Mucosa of stomach (tissue), 1 donor: ENCODE measurements at regions not wholly inside any gene's neighbourhood (a gene's known extent, or its start where the extent isn't known, plus 50 kb on each side); places are given as distances from the start of the nearest gene placed in this dataset.
"Not testable (repeated sequence)": the region's sequence is repeated elsewhere in the genome, so short reads cannot be mapped to it uniquely, and the experiment has no call there.

Experiments used
- H3K27me3 ChIP-seq: one replicate; pipeline ENCODE4 v1.7.0; 2013; ENCODE audit warnings: mild to moderate bottlenecking, low read length; ENCODE audit not compliant: control insufficient read depth, insufficient read depth
- H3K36me3 ChIP-seq: one replicate; pipeline ENCODE4 v1.7.0; 2013; ENCODE audit warnings: low read length; ENCODE audit not compliant: control insufficient read depth, insufficient read depth
- H3K4me1 ChIP-seq: one replicate; pipeline ENCODE4 v1.7.0; 2013; ENCODE audit warnings: mild to moderate bottlenecking, low read length; ENCODE audit not compliant: control insufficient read depth, insufficient read depth
- H3K4me3 ChIP-seq: one replicate; pipeline ENCODE4 v1.7.0; 2013; ENCODE audit warnings: low read length
- H3K9ac ChIP-seq: one replicate; pipeline ENCODE4 v1.7.0; 2013; ENCODE audit warnings: mild to moderate bottlenecking, low read length, moderate library complexity
- H3K9me3 ChIP-seq: one replicate; pipeline ENCODE4 v1.7.0; 2013; ENCODE audit warnings: mild to moderate bottlenecking, low read length, moderate library complexity; ENCODE audit not compliant: control insufficient read depth
- donor health status: Pancreatic carcinoma.

DNA sequence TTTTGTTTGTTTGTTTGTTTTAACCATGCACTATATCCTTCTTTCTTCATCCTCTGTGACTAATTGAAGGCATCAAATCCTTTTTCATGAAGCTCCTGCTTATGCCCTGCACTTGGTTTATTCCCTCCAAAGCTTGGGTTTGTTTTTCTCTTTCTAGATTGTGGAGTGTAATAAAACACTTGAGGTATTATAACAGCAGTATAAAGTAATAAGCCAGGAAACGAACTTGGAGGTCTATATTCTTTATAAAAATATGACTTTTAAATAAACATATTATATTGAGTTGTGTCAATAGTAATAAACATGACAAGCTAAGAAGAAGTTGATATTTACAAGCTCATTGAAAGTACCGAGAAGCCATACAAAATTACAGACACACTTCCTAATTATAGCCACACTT, 659.4 kb downstream of the RFPL4B start:
- no peak overlapping the region for H3K4me3 ChIP-seq
- H3K9ac ChIP-seq, result no peak overlapping the region
- no peaks in the 10 kb centered on the region for H3K27me3 ChIP-seq
- no peaks in the 10 kb centered on the region for H3K4me1 ChIP-seq
- no peaks in the 10 kb centered on the region for H3K9me3 ChIP-seq
- H3K36me3 ChIP-seq, result no peaks in the 10 kb centered on the region

DNA sequence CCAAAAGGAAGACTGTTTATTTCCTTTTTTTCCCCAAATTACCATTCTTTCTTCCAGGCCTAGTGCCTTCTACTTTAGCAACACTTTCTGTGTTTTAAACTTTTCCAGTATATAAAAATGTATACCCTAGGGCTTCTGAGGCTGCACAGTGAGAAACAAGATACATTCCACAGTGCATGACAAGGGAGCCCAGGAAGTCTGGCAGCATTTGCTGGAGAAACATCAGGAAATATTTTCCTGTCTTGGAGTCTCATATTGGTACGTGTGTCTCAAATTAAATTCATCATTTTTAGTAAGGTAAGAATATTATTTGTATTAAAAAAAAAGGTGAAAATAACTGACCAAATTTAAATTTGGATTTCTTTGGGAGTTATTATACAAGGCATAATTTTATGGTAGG, 662.6 kb downstream of the RFPL4B start:
- H3K9ac ChIP-seq, result no peak overlapping the region
- no peaks in the 10 kb centered on the region for H3K27me3 ChIP-seq
- H3K4me1 ChIP-seq, result no peaks in the 10 kb centered on the region
- no peaks in the 10 kb centered on the region for H3K36me3 ChIP-seq
- H3K9me3 ChIP-seq, result no peaks in the 10 kb centered on the region
- no peak overlapping the region for H3K4me3 ChIP-seq

DNA sequence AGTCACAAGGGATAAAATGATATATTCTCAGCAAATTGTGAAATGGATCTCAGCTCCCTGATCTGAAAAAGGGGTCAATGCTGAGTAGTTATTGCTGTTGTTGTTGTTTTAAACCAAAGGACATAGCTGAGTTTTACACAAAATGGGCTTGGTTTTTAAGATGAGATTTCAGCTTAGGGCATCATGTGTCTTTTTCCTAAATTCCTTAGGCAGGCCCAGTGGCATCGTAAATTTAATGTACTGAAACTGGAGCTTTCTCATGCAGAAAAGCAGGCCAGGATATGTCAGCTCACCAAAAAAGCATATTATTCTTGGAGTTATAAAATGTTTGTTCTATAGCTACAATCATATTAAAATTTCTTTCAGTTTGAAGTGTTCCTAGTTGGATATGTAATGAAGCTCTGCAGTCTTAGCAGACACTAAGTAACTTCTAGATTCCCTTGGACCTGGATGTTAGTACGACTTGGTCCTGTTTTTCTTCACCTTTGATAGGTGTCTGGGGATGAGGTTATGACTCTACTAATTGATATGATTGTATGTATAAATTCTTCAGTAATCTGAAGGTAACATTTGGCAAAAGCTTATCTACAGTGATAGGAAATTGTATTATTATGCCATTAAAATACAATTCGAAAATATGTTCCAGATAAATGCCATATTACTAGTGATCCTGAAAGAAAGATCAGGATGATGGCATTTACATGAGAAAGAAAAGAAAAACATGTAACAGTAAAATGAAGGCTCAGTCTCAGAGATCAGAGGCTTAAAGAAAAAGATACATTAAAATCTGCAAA, 663.3 kb downstream of the RFPL4B start:
- H3K27me3 ChIP-seq, result no peaks in the 10 kb centered on the region
- no peak overlapping the region for H3K4me3 ChIP-seq
- no peaks in the 10 kb centered on the region for H3K36me3 ChIP-seq
- H3K9ac ChIP-seq, result no peak overlapping the region
- no peaks in the 10 kb centered on the region for H3K9me3 ChIP-seq
- H3K4me1 ChIP-seq, result no peaks in the 10 kb centered on the region

DNA sequence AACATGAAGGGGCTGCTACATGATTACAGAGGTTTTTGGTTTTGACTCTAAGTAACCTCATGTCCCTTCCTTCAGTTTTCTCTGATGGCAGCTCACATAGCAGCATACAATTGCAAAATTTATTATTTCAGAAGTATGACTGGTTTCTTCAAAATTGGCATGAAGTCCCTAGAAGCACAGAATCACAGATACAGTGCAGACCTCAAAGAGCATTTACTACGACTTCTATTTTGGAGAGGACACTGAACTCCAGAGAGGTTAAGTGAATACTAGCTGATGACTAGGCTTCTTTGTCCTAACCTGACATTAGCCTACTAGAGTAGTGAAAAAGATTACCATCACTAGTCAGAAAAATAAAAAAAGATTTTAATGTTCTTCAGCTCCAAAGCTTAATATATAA, 664.3 kb downstream of the RFPL4B start:
- no peaks in the 10 kb centered on the region for H3K27me3 ChIP-seq
- H3K9ac ChIP-seq, result no peak overlapping the region
- H3K4me3 ChIP-seq, result no peak overlapping the region
- H3K4me1 ChIP-seq, result no peaks in the 10 kb centered on the region
- no peaks in the 10 kb centered on the region for H3K9me3 ChIP-seq
- no peaks in the 10 kb centered on the region for H3K36me3 ChIP-seq

DNA sequence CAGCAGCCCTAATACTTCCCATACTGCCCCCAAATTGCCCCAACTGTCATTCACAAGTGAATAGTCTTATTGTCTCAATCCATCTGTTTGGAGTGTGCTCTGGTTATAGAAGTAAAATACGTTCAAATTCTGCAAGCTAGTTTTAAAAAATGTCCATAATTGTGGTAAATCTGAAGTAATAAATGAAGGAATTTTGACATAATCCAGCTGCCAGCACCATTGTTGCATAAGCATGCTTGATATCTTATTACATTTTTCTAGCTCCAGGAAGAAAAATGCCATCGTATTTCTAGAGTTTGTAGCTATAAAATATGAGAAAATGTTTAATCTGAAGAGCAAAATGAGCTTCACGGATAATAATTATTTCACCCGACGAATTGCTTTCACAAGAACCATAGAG, 664.7 kb downstream of the RFPL4B start:
- H3K4me1 ChIP-seq, result no peaks in the 10 kb centered on the region
- H3K9ac ChIP-seq, result no peak overlapping the region
- no peaks in the 10 kb centered on the region for H3K9me3 ChIP-seq
- no peaks in the 10 kb centered on the region for H3K36me3 ChIP-seq
- no peak overlapping the region for H3K4me3 ChIP-seq
- H3K27me3 ChIP-seq, result no peaks in the 10 kb centered on the region

DNA sequence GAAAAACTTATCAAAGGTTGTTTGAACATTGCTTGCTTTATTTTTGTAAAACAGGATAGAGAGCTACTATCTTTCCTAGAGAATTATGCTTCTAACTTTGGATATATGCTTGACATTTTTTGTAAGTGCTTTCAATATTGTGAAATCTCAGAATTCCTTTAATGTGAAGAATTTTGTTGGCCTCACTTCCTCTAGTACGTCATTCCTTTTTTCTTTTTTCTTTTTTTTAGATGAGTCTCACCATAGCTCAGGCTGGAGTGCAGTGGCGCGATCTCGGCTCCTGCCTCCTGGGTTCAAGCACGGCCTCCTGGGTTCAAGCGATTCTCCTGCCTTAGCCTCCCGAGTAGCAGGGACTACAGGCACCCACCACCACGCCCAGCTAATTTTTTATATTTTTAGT, 668.1 kb downstream of the RFPL4B start:
- H3K9ac ChIP-seq, result no peak overlapping the region
- no peaks in the 10 kb centered on the region for H3K9me3 ChIP-seq
- no peak overlapping the region for H3K4me3 ChIP-seq
- H3K36me3 ChIP-seq, result no peaks in the 10 kb centered on the region
- H3K27me3 ChIP-seq, result no peaks in the 10 kb centered on the region
- H3K4me1 ChIP-seq, result no peaks in the 10 kb centered on the region

DNA sequence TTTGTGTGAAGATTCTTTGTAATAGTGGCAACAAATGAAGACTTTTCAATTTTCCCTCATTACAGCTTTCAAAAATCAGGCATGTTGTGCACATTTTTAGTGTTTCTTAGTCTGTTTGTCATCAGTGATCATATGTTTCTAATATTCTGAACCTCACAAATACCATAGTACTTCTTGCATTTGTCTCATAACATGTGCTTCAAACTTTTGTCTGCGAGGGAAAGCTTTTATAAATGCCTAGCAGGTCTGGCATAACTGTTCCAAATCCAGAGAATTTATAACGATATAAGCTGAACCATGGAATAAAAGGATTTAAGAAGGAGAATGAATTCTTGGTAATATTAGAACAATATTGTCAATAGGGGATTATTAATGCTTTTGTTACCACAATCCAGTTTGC, 670.2 kb downstream of the RFPL4B start:
- no peaks in the 10 kb centered on the region for H3K36me3 ChIP-seq
- no peak overlapping the region for H3K4me3 ChIP-seq
- no peaks in the 10 kb centered on the region for H3K27me3 ChIP-seq
- H3K9me3 ChIP-seq, result no peaks in the 10 kb centered on the region
- no peaks in the 10 kb centered on the region for H3K4me1 ChIP-seq
- no peak overlapping the region for H3K9ac ChIP-seq

DNA sequence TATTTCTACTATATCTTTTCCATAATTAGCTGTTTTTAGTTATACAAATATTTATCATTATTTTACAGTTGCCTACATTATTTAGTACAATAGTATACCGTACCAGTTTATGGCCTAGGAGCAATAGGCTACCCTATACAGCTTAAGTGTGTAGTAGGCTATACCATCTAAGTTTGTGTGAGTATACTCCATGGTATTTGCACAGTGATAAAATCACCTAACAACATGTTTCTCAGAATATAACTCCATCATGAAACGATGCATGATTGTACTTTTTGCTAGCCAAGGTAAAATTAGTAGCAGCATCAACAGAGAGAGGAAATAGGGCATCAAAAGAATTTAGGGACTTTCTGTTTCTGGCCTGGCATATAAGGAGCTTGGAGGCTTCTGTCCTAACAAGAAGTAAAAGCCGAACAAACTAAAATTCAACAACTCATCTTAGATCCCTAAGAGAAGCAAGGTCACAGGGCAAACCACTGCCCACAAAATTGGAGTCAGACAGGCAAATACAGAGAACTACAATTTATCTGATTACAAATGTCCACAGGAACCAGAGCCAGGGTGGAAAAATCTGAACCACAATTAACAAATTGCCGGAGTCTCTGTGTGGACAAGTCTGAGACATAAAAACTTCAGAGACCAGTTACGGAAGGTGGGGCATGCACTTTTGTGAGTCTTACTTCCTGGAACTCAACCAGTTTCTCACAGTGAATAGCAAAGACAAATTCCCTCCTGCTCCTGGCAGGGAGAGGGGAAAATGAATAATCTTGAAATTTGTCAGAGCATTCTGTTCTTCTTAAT, 671.4 kb downstream of the RFPL4B start:
- Histone ChIP-seq H3K27me3 (no peaks in the 10 kb centered on the region), H3K9me3 (no peaks in the 10 kb centered on the region), H3K4me3 (no peak overlapping the region), H3K4me1 (no peaks in the 10 kb centered on the region), H3K9ac (no peak overlapping the region), H3K36me3 (no peaks in the 10 kb centered on the region)

DNA sequence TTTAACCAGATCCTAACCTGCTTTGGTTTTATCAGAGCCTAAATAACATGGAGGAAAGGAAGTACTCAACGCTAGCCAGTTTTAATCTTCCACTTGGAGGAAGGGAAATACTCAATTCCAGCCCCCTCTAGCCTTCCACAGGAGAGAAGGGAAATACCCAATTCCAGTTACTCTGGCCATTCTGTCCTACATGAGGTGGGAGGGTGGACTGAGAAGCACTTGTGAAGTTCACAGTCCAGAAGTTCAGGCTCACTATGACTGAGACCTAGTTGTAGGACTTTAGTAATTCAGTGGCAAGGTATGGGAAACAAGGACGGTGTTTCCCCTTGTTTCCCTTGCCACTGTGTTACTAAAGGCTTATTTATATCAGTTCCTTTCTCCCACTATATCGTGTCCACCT, 672.0 kb downstream of the RFPL4B start:
- Histone ChIP-seq H3K4me3 (no peak overlapping the region), H3K9ac (no peak overlapping the region), H3K36me3 (no peaks in the 10 kb centered on the region), H3K27me3 (no peaks in the 10 kb centered on the region), H3K9me3 (no peaks in the 10 kb centered on the region), H3K4me1 (no peaks in the 10 kb centered on the region)

DNA sequence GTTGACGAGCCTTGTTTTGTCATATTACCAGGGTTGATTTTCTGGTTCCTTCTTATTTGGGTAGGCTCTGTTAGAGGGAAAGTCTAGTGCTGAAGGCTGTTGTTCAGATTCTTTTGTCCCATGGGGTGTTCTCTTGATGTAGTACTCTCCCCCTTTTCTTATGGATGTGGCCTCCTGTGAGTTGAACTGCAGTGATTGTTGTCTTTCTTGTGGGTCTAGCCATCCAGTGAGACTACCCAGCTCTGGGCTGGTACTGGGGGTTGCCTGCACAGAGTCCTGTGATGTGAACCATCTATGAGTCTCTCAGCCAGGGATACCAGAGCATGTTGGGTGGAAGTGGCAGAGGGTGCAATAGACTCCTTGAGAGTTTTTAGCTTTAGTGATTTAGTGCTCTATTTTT, 680.6 kb downstream of the RFPL4B start:
- H3K9me3 ChIP-seq, result no peaks in the 10 kb centered on the region
- no peak overlapping the region for H3K9ac ChIP-seq
- no peaks in the 10 kb centered on the region for H3K27me3 ChIP-seq
- H3K4me3 ChIP-seq, result no peak overlapping the region
- no peaks in the 10 kb centered on the region for H3K4me1 ChIP-seq
- no peaks in the 10 kb centered on the region for H3K36me3 ChIP-seq

DNA sequence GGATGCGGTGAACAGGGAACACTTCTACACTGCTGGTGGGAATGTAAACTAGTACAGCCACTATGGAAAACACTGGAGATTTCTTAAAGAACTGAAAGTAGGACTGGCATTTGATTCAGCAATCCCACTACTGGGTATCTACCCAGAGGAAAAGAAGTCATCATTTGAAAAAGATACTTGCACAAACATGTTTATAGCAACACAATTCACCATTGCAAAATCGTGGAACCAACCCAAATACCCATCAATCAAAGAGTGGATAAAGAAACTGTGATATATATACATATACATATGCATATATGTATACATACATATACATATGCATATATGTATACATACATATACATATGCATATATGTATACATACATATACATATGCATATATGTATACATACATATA, 682.0 kb downstream of the RFPL4B start:
- not testable (repeated sequence) for H3K9ac ChIP-seq, H3K4me3 ChIP-seq, H3K36me3 ChIP-seq, H3K9me3 ChIP-seq, H3K27me3 ChIP-seq, H3K4me1 ChIP-seq

DNA sequence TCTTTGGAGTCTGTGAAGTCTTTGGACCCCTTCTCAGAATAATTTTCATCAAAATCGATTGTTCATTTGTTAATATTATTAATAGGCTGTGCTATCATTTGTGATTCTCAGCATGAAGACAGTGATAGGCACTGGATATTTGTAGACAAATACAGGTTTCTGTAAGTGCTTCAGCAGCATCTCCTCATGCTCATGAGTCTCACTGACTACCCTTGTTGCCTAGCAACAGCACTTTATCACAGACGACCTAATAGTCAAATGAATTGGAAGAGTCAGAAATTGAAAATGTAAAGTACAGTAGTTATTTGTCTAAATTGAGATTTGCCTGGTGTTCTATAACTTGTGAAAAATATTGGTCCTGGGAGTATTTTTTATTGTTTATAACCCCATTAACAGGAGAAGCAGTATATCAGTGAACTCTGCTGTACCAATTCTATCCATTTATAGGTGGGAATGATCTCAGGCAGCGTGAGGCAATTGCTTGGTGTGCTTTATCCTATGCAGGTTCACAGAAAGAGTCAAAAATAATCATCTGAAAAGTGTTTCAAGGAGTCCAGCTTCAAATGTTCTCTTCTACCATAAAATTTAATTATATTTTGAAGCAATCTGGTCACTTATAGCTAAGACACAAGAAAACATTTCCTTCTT, 684.6 kb downstream of the RFPL4B start:
- Histone ChIP-seq H3K4me3 (no peak overlapping the region), H3K36me3 (no peaks in the 10 kb centered on the region), H3K9me3 (no peaks in the 10 kb centered on the region), H3K27me3 (no peaks in the 10 kb centered on the region), H3K4me1 (no peaks in the 10 kb centered on the region), H3K9ac (no peak overlapping the region)
